Neural progenitor cell (in vitro differentiated cells): ENCODE measurements at regions not wholly inside any gene's neighbourhood (a gene's known extent, or its start where the extent isn't known, plus 50 kb on each side); places are given as distances from the start of the nearest gene placed in this dataset.

ENCODE experiments used
- DNase-seq: peaks from one replicate; pipeline ENCODE4 v3.0.0-alpha.2; 2016; ENCODE audit warnings: low spot score
- H2AFZ ChIP-seq: fragments of 200-600 bp; sonication (generic); replicated peaks from 2 replicates; pipeline ENCODE4 v1.6.1; 2016; ENCODE audit warnings: antibody characterized with exemption
- H3F3A ChIP-seq: fragments of 200-600 bp; sonication (generic); 2 replicates; pipeline ENCODE4 v1.6.1; 2016; ENCODE audit warnings: antibody characterized with exemption, low read depth
- H3K27ac ChIP-seq: fragments of 200-600 bp; sonication (generic); 2 replicates; pipeline ENCODE4 v1.5.1; 2016; ENCODE audit warnings: mild to moderate bottlenecking
- H3K27me3 ChIP-seq: fragments of 200-600 bp; sonication (generic); 2 replicates; pipeline ENCODE4 v1.6.1; 2016; ENCODE audit warnings: mild to moderate bottlenecking, moderate library complexity
- H3K36me3 ChIP-seq: fragments of 200-600 bp; sonication (generic); 2 replicates; pipeline ENCODE4 v1.5.1; 2016
- H3K4me1 ChIP-seq: fragments of 200-600 bp; sonication (generic); 2 replicates; pipeline ENCODE4 v1.6.1; 2016; ENCODE audit warnings: mixed run types
- H3K4me2 ChIP-seq: fragments of 200-600 bp; sonication (generic); 2 replicates; pipeline ENCODE4 v1.6.1; 2016
- H3K4me3 ChIP-seq: fragments of 200-600 bp; sonication (generic); 2 replicates; pipeline ENCODE4 v1.5.1; 2016
- H3K79me2 ChIP-seq: fragments of 200-600 bp; sonication (generic); 2 replicates; pipeline ENCODE4 v1.6.1; 2016; ENCODE audit warnings: low read depth
- H3K9ac ChIP-seq: fragments of 200-600 bp; sonication (generic); 2 replicates; pipeline ENCODE4 v1.6.1; 2016
- H3K9me3 ChIP-seq: fragments of 200-600 bp; sonication (generic); 2 replicates; pipeline ENCODE4 v1.5.1; 2016; ENCODE audit warnings: low read depth
- H4K20me1 ChIP-seq: fragments of 200-600 bp; sonication (generic); 2 replicates; pipeline ENCODE4 v1.6.1; 2016; ENCODE audit warnings: low read depth
- H3K27ac Mint-ChIP-seq: 3 replicates; pipeline ENCODE4 v1.8.0; 2021; ENCODE audit warnings: mixed read lengths
- H3K27me3 Mint-ChIP-seq: 2 replicates; pipeline ENCODE4 v1.8.0; 2022; ENCODE audit warnings: low read depth, mild to moderate bottlenecking, inconsistent platforms, moderate library complexity, mixed read lengths; ENCODE audit not compliant: insufficient read depth
- H3K36me3 Mint-ChIP-seq: 3 replicates; pipeline ENCODE4 v1.8.0; 2021; ENCODE audit warnings: mixed read lengths
- H3K4me1 Mint-ChIP-seq: 3 replicates; pipeline ENCODE4 v1.8.0; 2021; ENCODE audit warnings: mixed read lengths
- H3K4me3 Mint-ChIP-seq: 3 replicates; pipeline ENCODE4 v1.8.0; 2021; ENCODE audit warnings: mild to moderate bottlenecking, moderate library complexity, mixed read lengths
- H3K9me3 Mint-ChIP-seq: 3 replicates; pipeline ENCODE4 v1.8.0; 2020; ENCODE audit warnings: mixed read lengths
- EZH2 ChIP-seq: fragments of 200-600 bp; sonication (generic); IDR thresholded peaks from 2 replicates; pipeline ENCODE4 v1.6.1; 2017; ENCODE audit warnings: antibody characterized with exemption, mild to moderate bottlenecking, moderate library complexity
- EZH2phosphoT487 ChIP-seq: fragments of 200-600 bp; sonication (generic); IDR thresholded peaks from 2 replicates; pipeline ENCODE4 v1.6.1; 2017; ENCODE audit warnings: antibody characterized with exemption
- TF ChIP-seq, protein P1 (sequence below): fragments of 200-600 bp; sonication (generic); IDR thresholded peaks from 2 replicates; pipeline ENCODE4 v1.5.1; 2017; ENCODE audit warnings: antibody characterized with exemption, mild to moderate bottlenecking

DNA sequence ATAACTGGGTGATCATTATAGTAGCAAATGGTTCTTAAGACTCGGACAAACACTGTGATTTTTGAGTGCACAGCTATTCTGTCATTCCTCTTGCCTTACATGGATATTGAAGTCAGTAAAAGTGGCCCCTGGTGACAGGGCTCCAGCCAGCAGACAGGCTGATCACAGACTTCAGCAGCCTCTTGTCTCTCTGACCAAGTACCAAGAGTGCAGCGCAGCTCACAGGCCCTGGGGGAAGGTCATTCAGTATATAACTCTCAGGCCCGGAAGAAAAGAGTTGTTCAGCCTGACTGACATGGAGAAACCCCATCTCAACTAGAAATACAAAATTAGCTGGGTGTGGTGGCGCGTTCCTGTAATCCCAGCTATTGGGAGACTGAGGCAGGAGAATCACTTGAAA lies 202.6 kb downstream of the HRH4 start:
- Histone ChIP-seq H3K79me2 (no peaks in the 10 kb centered on the region), H3K27me3 (no peaks in the 10 kb centered on the region), H3K4me1 (no peaks in the 10 kb centered on the region), H3K9ac (no peak overlapping the region), H3K4me2 (no peak overlapping the region), H2AFZ (peak overlapping the region; percentile 45), H3F3A (no peaks in the 10 kb centered on the region), H3K36me3 (no peaks in the 10 kb centered on the region), H3K4me3 (no peak overlapping the region), H3K9me3 (no peaks in the 10 kb centered on the region), H3K27ac (no peak overlapping the region), H4K20me1 (no peaks in the 10 kb centered on the region)
- Mint-ChIP-seq H3K4me1 (peaks cover 5% of the 10 kb centered on the region), H3K36me3 (no peaks in the 10 kb centered on the region), H3K4me3 (no peak overlapping the region), H3K9me3 (no peaks in the 10 kb centered on the region), H3K27me3 (peaks cover 2% of the 10 kb centered on the region), H3K27ac (no peak overlapping the region)
- no peak for TF ChIP-seq EZH2
- TF ChIP-seq, protein P1, sequence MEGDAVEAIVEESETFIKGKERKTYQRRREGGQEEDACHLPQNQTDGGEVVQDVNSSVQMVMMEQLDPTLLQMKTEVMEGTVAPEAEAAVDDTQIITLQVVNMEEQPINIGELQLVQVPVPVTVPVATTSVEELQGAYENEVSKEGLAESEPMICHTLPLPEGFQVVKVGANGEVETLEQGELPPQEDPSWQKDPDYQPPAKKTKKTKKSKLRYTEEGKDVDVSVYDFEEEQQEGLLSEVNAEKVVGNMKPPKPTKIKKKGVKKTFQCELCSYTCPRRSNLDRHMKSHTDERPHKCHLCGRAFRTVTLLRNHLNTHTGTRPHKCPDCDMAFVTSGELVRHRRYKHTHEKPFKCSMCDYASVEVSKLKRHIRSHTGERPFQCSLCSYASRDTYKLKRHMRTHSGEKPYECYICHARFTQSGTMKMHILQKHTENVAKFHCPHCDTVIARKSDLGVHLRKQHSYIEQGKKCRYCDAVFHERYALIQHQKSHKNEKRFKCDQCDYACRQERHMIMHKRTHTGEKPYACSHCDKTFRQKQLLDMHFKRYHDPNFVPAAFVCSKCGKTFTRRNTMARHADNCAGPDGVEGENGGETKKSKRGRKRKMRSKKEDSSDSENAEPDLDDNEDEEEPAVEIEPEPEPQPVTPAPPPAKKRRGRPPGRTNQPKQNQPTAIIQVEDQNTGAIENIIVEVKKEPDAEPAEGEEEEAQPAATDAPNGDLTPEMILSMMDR, result no peak
- no peak for TF ChIP-seq EZH2phosphoT487
- DNase-seq, result no peak

DNA sequence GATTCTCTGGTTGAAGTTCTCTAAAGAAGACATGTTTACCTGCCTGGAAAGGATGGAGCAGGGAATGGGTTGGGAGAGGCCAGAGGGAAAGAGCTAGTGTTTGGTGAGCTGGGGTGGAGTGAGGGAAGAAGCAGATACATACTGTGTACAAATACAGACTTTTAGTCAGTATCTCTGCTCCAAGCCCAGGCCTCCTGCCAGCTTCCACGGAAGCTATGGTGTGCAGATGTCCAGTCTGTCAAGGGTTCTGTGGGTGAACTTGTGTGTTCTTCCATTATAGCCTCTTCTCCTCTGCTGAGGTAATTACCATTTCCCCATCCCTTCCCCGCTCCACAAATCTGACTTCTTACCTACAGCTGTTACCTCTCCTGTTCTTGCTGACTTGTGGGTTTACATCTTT lies 208.6 kb downstream of the HRH4 start:
- Histone ChIP-seq H3K4me1 (peaks cover 3% of the 10 kb centered on the region), H3K9ac (no peak overlapping the region), H3K4me3 (no peak overlapping the region), H2AFZ (no peak overlapping the region), H3K9me3 (no peaks in the 10 kb centered on the region), H4K20me1 (no peaks in the 10 kb centered on the region), H3F3A (no peaks in the 10 kb centered on the region), H3K4me2 (no peak overlapping the region), H3K27ac (no peak overlapping the region), H3K27me3 (no peaks in the 10 kb centered on the region), H3K36me3 (no peaks in the 10 kb centered on the region), H3K79me2 (no peaks in the 10 kb centered on the region)
- H3K36me3 Mint-ChIP-seq, result no peaks in the 10 kb centered on the region
- no peaks in the 10 kb centered on the region for H3K9me3 Mint-ChIP-seq
- H3K4me1 Mint-ChIP-seq, result no peaks in the 10 kb centered on the region
- TF ChIP-seq, protein P1, result no peak
- TF ChIP-seq EZH2phosphoT487 (no peak), EZH2 (no peak)
- DNase-seq, result no peak
- no peak overlapping the region for H3K27ac Mint-ChIP-seq
- peaks cover 2% of the 10 kb centered on the region for H3K27me3 Mint-ChIP-seq
- H3K4me3 Mint-ChIP-seq, result no peak overlapping the region

DNA sequence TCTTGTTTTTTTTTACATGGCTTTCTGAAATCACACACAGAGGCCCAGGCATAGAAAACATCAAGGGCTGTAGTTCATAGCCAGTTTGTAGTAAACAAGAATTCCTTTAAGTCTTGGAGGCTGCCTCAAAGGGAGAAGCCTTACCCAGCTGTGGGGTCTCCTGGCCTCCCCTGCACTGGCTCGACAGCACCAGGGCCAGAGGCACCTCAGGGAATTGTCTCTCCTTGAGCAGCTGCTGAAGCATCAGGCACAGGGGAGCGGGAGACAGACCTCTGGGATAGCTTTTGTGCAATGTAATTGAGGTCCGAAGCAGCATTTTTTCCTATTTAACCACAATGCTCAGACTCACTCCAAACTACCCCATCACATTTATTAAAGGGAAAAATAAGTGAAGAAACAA lies 209.1 kb downstream of the HRH4 start:
- H3K9me3 ChIP-seq, result no peaks in the 10 kb centered on the region
- Mint-ChIP-seq H3K36me3 (no peaks in the 10 kb centered on the region), H3K27ac (no peak overlapping the region), H3K4me1 (no peaks in the 10 kb centered on the region), H3K27me3 (no peaks in the 10 kb centered on the region), H3K9me3 (no peaks in the 10 kb centered on the region), H3K4me3 (no peak overlapping the region)
- peaks cover 3% of the 10 kb centered on the region for H3K4me1 ChIP-seq
- H3K9ac ChIP-seq, result no peak overlapping the region
- peak; percentile 15 for DNase-seq
- H3K36me3 ChIP-seq, result no peaks in the 10 kb centered on the region
- no peaks in the 10 kb centered on the region for H4K20me1 ChIP-seq
- H3K79me2 ChIP-seq, result no peaks in the 10 kb centered on the region
- no peak overlapping the region for H3K27ac ChIP-seq
- TF ChIP-seq, protein P1, result no peak
- TF ChIP-seq EZH2phosphoT487, result no peak
- TF ChIP-seq EZH2, result no peak
- H2AFZ ChIP-seq, result no peak overlapping the region
- no peak overlapping the region for H3K4me3 ChIP-seq
- H3K27me3 ChIP-seq, result no peaks in the 10 kb centered on the region
- H3K4me2 ChIP-seq, result no peak overlapping the region
- H3F3A ChIP-seq, result no peaks in the 10 kb centered on the region
